Liver (tissue), 8 donors: ENCODE measurements at regions not wholly inside any gene's neighbourhood (a gene's known extent, or its start where the extent isn't known, plus 50 kb on each side); places are given as distances from the start of the nearest gene placed in this dataset.

ENCODE experiments used
- DNase-seq: peaks from one replicate; pipeline ENCODE4 v3.0.0-alpha.2; 2017; ENCODE audit warnings: low spot score
- H3K27ac ChIP-seq, 2 donors: one replicate each; pipeline ENCODE4 v1.7.0; 2013; ENCODE audit warnings: inconsistent platforms in 2 of 2, low read length in 2 of 2, control low read depth in 1 of 2, low read depth in 1 of 2, mild to moderate bottlenecking in 1 of 2
- H3K27me3 ChIP-seq, 4 donors: one replicate each; pipeline versions ENCODE4 v1.6.1 to v1.7.0; 2013; ENCODE audit warnings: low read length in 3 of 4, inconsistent platforms in 1 of 4, mild to moderate bottlenecking in 1 of 4, moderate library complexity in 1 of 4; ENCODE audit not compliant: control insufficient read depth in 4 of 4, insufficient read depth in 4 of 4
- H3K36me3 ChIP-seq, 4 donors: one replicate each; pipeline versions ENCODE4 v1.6.1 to v1.7.0; 2013; ENCODE audit warnings: low read length in 3 of 4, mild to moderate bottlenecking in 3 of 4, low read depth in 1 of 4, moderate library complexity in 1 of 4; ENCODE audit not compliant: control insufficient read depth in 4 of 4, insufficient read depth in 3 of 4
- H3K4me1 ChIP-seq, 4 donors: one replicate each; pipeline versions ENCODE4 v1.6.1 to v1.7.0; 2013; ENCODE audit warnings: low read length in 3 of 4, mild to moderate bottlenecking in 3 of 4, moderate library complexity in 1 of 4; ENCODE audit not compliant: control insufficient read depth in 4 of 4, insufficient read depth in 4 of 4
- H3K4me3 ChIP-seq, 3 donors: one replicate each; pipeline versions ENCODE4 v1.6.1 to v1.7.0; 2013; ENCODE audit warnings: low read length in 3 of 3, control low read depth in 1 of 3, low read depth in 1 of 3, mild to moderate bottlenecking in 1 of 3
- H3K9ac ChIP-seq, 2 donors: one replicate each; pipeline ENCODE4 v1.7.0; 2013; ENCODE audit warnings: low read length in 2 of 2, mild to moderate bottlenecking in 2 of 2, moderate library complexity in 2 of 2, control low read depth in 1 of 2, low read depth in 1 of 2
- H3K9me3 ChIP-seq, 4 donors: one replicate each; pipeline versions ENCODE4 v1.6.1 to v1.7.0; 2013; ENCODE audit warnings: low read length in 3 of 4; ENCODE audit not compliant: control insufficient read depth in 4 of 4
- CTCF ChIP-seq: fragments of 150-350 bp; IDR thresholded peaks from 2 replicates; pipeline ENCODE4 v1.5.1; 2017; ENCODE audit warnings: improper control_type of control experiment, low read depth, low read length; ENCODE audit not compliant: missing input control
- FOXA1 ChIP-seq: IDR thresholded peaks from 2 replicates; pipeline ENCODE4 v1.6.1; 2016; ENCODE audit warnings: antibody characterized with exemption
- FOXA2 ChIP-seq: IDR thresholded peaks from 2 replicates; pipeline ENCODE4 v1.6.1; 2016; ENCODE audit warnings: antibody characterized with exemption
- GABPA ChIP-seq, 2 donors: IDR thresholded peaks in 1 of 2; conservative IDR thresholded peaks in 1 of 2; 2 replicates each; pipeline ENCODE4 v1.6.1; 2016; ENCODE audit warnings: antibody characterized with exemption in 2 of 2, mild to moderate bottlenecking in 1 of 2, moderate library complexity in 1 of 2
- HNF4A ChIP-seq, 2 donors: conservative IDR thresholded peaks; 2 replicates each; pipeline ENCODE4 v1.6.1; 2016; ENCODE audit warnings: antibody characterized with exemption in 2 of 2, mild to moderate bottlenecking in 2 of 2
- HNF4G ChIP-seq: IDR thresholded peaks from 2 replicates; pipeline ENCODE4 v1.6.1; 2016; ENCODE audit warnings: antibody characterized with exemption
- JUND ChIP-seq, 2 donors: IDR thresholded peaks; 2 replicates each; pipeline ENCODE4 v1.6.1; 2016; ENCODE audit warnings: antibody characterized with exemption in 2 of 2
- MAX ChIP-seq: IDR thresholded peaks from 2 replicates; pipeline ENCODE4 v1.6.1; 2016; ENCODE audit warnings: antibody characterized with exemption
- NR2F2 ChIP-seq: IDR thresholded peaks from 2 replicates; pipeline ENCODE4 v1.6.1; 2016; ENCODE audit warnings: antibody characterized with exemption
- RAD21 ChIP-seq, 2 donors: IDR thresholded peaks; 2 replicates each; pipeline ENCODE4 v1.6.1; 2016; ENCODE audit warnings: antibody characterized with exemption in 2 of 2, mild to moderate bottlenecking in 2 of 2
- REST ChIP-seq: IDR thresholded peaks from 2 replicates; pipeline ENCODE4 v1.6.1; 2016; ENCODE audit warnings: antibody characterized with exemption, mild to moderate bottlenecking
- RXRA ChIP-seq, 2 donors: IDR thresholded peaks; 2 replicates each; pipeline ENCODE4 v1.6.1; 2017 to 2018; ENCODE audit warnings: antibody characterized with exemption in 2 of 2, mild to moderate bottlenecking in 1 of 2
- SP1 ChIP-seq: IDR thresholded peaks from 2 replicates; pipeline ENCODE4 v1.6.1; 2018; ENCODE audit warnings: antibody characterized with exemption, mild to moderate bottlenecking
- TAF1 ChIP-seq: conservative IDR thresholded peaks from 2 replicates; pipeline ENCODE4 v1.6.1; 2016; ENCODE audit warnings: antibody characterized with exemption, mild to moderate bottlenecking
- YY1 ChIP-seq: IDR thresholded peaks from 2 replicates; pipeline ENCODE4 v1.6.1; 2016; ENCODE audit warnings: antibody characterized with exemption, mild to moderate bottlenecking
- ZBTB33 ChIP-seq: IDR thresholded peaks from 2 replicates; pipeline ENCODE4 v1.6.1; 2016; ENCODE audit warnings: antibody characterized with exemption
- WGBS: extraction: QIAGEN DNeasy Blood & Tissue Kit; methylation state at CpG from one replicate; pipeline ENCODE4 v1.1.7; 2013; 5-methylcytosine and 5-hydroxymethylcytosine counted together
- donor health status: healthy.
- donor health status: healthy.
- donor health status: healthy.
- donor health status: healthy.
- donor health status: healthy.

- DNase-seq = no peak
- Histone ChIP-seq H3K36me3 (no peaks in the 10 kb centered on the region), H3K27me3 (no peaks in the 10 kb centered on the region), H3K27ac (peak overlapping the region; percentile 39 to 49), H3K9ac (peak overlapping the region in 1 of 2 donors; percentile 24), H3K9me3 (no peaks in the 10 kb centered on the region), H3K4me1 (no peaks in the 10 kb centered on the region), H3K4me3 (no peak overlapping the region)
- TF ChIP-seq FOXA2 = peak; percentile 20
- TF ChIP-seq HNF4A (conservative IDR thresholded peaks at IDR 0.05) = peak in 1 of 2 donors; percentile 35
- TF ChIP-seq GABPA (IDR thresholded peaks at IDR 0.05 in 1 of 2, conservative IDR thresholded peaks at IDR 0.05 in 1 of 2) = peak; percentile 54 to 75
- TF ChIP-seq RXRA (IDR thresholded peaks at IDR 0.05) = peak; percentile 53 to 55
- TF ChIP-seq JUND (IDR thresholded peaks at IDR 0.05) = peak in 1 of 2 donors; percentile 50
- TF ChIP-seq RAD21 (IDR thresholded peaks at IDR 0.05) = peak in 1 of 2 donors; percentile 12
- TF ChIP-seq TAF1 = no peak
- no peak for TF ChIP-seq MAX
- peak; percentile 64 for TF ChIP-seq SP1
- TF ChIP-seq REST = peak; percentile 38
- 53% methylated on average over 8 of the region's 8 CpGs for WGBS
Measured at GRCh38 chr12:92593734-92594402, 108.9 kb upstream of the PLEKHG7 start.

GRCh38 chr12:92585115-92585727, 117.6 kb upstream of the PLEKHG7 start:
- no peaks in the 10 kb centered on the region for H3K9me3 ChIP-seq
- TF ChIP-seq HNF4G = no peak
- no peak for TF ChIP-seq REST
- no peak for TF ChIP-seq HNF4A (conservative IDR thresholded peaks at IDR 0.05)
- no peak for TF ChIP-seq SP1
- no peak for TF ChIP-seq JUND (IDR thresholded peaks at IDR 0.05)
- no peak for TF ChIP-seq GABPA (IDR thresholded peaks at IDR 0.05 in 1 of 2, conservative IDR thresholded peaks at IDR 0.05 in 1 of 2)
- no peak for TF ChIP-seq MAX
- TF ChIP-seq CTCF = no peak
- TF ChIP-seq NR2F2 = no peak
- no peak for TF ChIP-seq FOXA1
- TF ChIP-seq YY1 = no peak
- no peak for TF ChIP-seq RXRA (IDR thresholded peaks at IDR 0.05)
- TF ChIP-seq ZBTB33 = no peak
- no peak for TF ChIP-seq TAF1
- DNase-seq = no peak
- no peaks in the 10 kb centered on the region for H3K36me3 ChIP-seq
- H3K27ac ChIP-seq = no peak overlapping the region
- WGBS = 97% methylated on average over 1 of the region's 1 CpG
- H3K27me3 ChIP-seq = no peaks in the 10 kb centered on the region
- H3K4me3 ChIP-seq = no peak overlapping the region
- H3K4me1 ChIP-seq = no peaks in the 10 kb centered on the region
- no peak overlapping the region for H3K9ac ChIP-seq
